Endothelial cell of umbilical vein (primary cell): ENCODE measurements at regions not wholly inside any gene's neighbourhood (a gene's known extent, or its start where the extent isn't known, plus 50 kb on each side); places are given as distances from the start of the nearest gene placed in this dataset.

Experiments
- BruUV-seq: library from RNA; stranded (reverse); fragments of 400-500 nt; replicated peaks from 2 replicates; lab custom pipeline; 2021; lab: Mats Ljungman, UMichigan
- CTCF ChIA-PET: fragments of 300-600, 350-600 bp; sonication (Branson Sonifier 250); formaldehyde crosslinking; loops from one replicate; lab custom pipeline; 2021; ENCODE audit warnings: antibody characterized with exemption, inconsistent platforms; lab: Charles Lee
- POLR2A ChIA-PET: fragments of 300-600, 350-600 bp; sonication (Branson Sonifier 250); formaldehyde crosslinking; loops from one replicate; lab custom pipeline; 2021; ENCODE audit warnings: antibody characterized with exemption, inconsistent platforms; lab: Charles Lee
- DNase-seq: peaks from one replicate; pipeline ENCODE4 v3.0.0-alpha.2; 2011; ENCODE audit warnings: low read depth, low spot score
- FAIRE-seq: peaks from 2 replicates; lab custom pipeline; 2011; peaks lifted over from hg19 to GRCh38; lab: Jason Lieb, UNC
- H2AFZ ChIP-seq: 2 replicates; pipeline ENCODE4 v1.6.0; 2012; ENCODE audit warnings: low read depth, low read length, control low read depth, inconsistent platforms
- H3K27ac ChIP-seq: 2 replicates; pipeline ENCODE4 v1.5.1; 2011; ENCODE audit warnings: low read depth, mild to moderate bottlenecking, control low read depth, low read length, moderate library complexity; ENCODE audit not compliant: insufficient read depth
- H3K27me3 ChIP-seq, 2 experiments: 2 replicates each; pipeline versions ENCODE4 v1.6.0 to v1.6.1; 2011; ENCODE audit warnings: low read length in 2 of 2, mixed read lengths in 1 of 2; ENCODE audit not compliant: control insufficient read depth in 2 of 2, insufficient read depth in 2 of 2
- H3K36me3 ChIP-seq, 2 experiments: 2 replicates in 1 of 2; 3 replicates in 1 of 2; pipeline ENCODE4 v1.5.1; 2011; ENCODE audit warnings: low read length in 2 of 2, mild to moderate bottlenecking in 1 of 2, moderate library complexity in 1 of 2; ENCODE audit not compliant: control insufficient read depth in 2 of 2, insufficient read depth in 2 of 2; ENCODE audit errors: extremely low read depth in 1 of 2
- H3K4me1 ChIP-seq: 3 replicates; pipeline ENCODE4 v1.5.1; 2011; ENCODE audit warnings: mild to moderate bottlenecking, low read length; ENCODE audit not compliant: control insufficient read depth, insufficient read depth; ENCODE audit errors: extremely low read depth
- H3K4me2 ChIP-seq: 2 replicates; pipeline ENCODE4 v1.6.1; 2011; ENCODE audit warnings: low read length, control low read depth, mixed read lengths; ENCODE audit not compliant: insufficient read depth
- H3K4me3 ChIP-seq, 3 experiments: fragments of 200-600 bp in 1 of 3; sonication (generic), shearing (Covaris generic) in 1 of 3; replicated peaks in 1 of 3; 2 replicates each; pipeline ENCODE4 v1.5.1; 2011 to 2016; ENCODE audit warnings: control low read depth in 3 of 3, low read length in 3 of 3, mild to moderate bottlenecking in 2 of 3, inconsistent platforms in 1 of 3, low read depth in 1 of 3, moderate library complexity in 1 of 3; ENCODE audit not compliant: insufficient read depth in 1 of 3
- H3K79me2 ChIP-seq: 2 replicates; pipeline ENCODE4 v1.6.0; 2012; ENCODE audit warnings: low read length, inconsistent platforms; ENCODE audit not compliant: control insufficient read depth, insufficient read depth
- H3K9ac ChIP-seq: replicated peaks from 2 replicates; pipeline ENCODE3; 2011; ENCODE audit warnings: low read length, control low read depth; ENCODE audit not compliant: insufficient read depth; ENCODE audit errors: extremely low read depth
- H3K9me1 ChIP-seq: replicated peaks from 3 replicates; pipeline ENCODE4 v1.6.0; 2011; ENCODE audit warnings: mild to moderate bottlenecking, low read length; ENCODE audit not compliant: control insufficient read depth, insufficient read depth; ENCODE audit errors: extremely low read depth
- H3K9me3 ChIP-seq: replicated peaks from 2 replicates; pipeline ENCODE4 v1.5.1; 2012; ENCODE audit warnings: low read length, inconsistent platforms; ENCODE audit not compliant: control insufficient read depth, insufficient read depth
- H4K20me1 ChIP-seq: replicated peaks from 2 replicates; pipeline ENCODE3; 2011; ENCODE audit warnings: mild to moderate bottlenecking, low read length; ENCODE audit not compliant: control insufficient read depth, insufficient read depth; ENCODE audit errors: extremely low read depth
- EZH2 ChIP-seq: IDR thresholded peaks from 2 replicates; pipeline ENCODE4 v1.6.1; 2012; ENCODE audit warnings: borderline replicate concordance, low read depth, mild to moderate bottlenecking, moderate library complexity, low read length, inconsistent platforms; ENCODE audit not compliant: severe bottlenecking
- FOS ChIP-seq: IDR thresholded peaks from 2 replicates; pipeline ENCODE4 v1.6.1; 2011; ENCODE audit warnings: mild to moderate bottlenecking, low read length, moderate library complexity, borderline replicate concordance; ENCODE audit not compliant: insufficient read depth
- GATA2 ChIP-seq: IDR thresholded peaks from 2 replicates; pipeline ENCODE4 v1.7.0; 2011; ENCODE audit warnings: low read depth, mild to moderate bottlenecking, moderate library complexity, mixed read lengths, low read length; ENCODE audit not compliant: insufficient read length, insufficient read depth
- JUN ChIP-seq: IDR thresholded peaks from 2 replicates; pipeline ENCODE4 v1.6.1; 2011; ENCODE audit warnings: borderline replicate concordance, low read depth; ENCODE audit not compliant: insufficient read length, insufficient read depth
- MYC ChIP-seq: IDR thresholded peaks from one replicate; pipeline ENCODE4 v1.6.1; 2011; ENCODE audit warnings: mild to moderate bottlenecking, low read depth, low read length
- POLR2A ChIP-seq: IDR thresholded peaks from 2 replicates; pipeline ENCODE4 v1.6.1; 2012; ENCODE audit warnings: low read depth, mild to moderate bottlenecking, control low read depth, low read length
- POLR2AphosphoS5 ChIP-seq: IDR thresholded peaks from 2 replicates; pipeline ENCODE4 v1.6.1; 2012; ENCODE audit warnings: low read depth, mild to moderate bottlenecking, control low read depth, low read length, moderate library complexity; ENCODE audit not compliant: insufficient read depth
- dilution Hi-C: fragments of 300-500 bp; cut with MboI; formaldehyde crosslinking; loops from one replicate; pipeline ENCODE4 v1.15.0; 2019; ENCODE audit warnings: low sequenced_read_pairs; ENCODE audit not compliant: extremely low pct_ligation_motif_present
- intact Hi-C: fragments of 100-400 bp; cut with micrococcal nuclease; formaldehyde crosslinking; loops from one replicate; pipeline ENCODE4 v1.10.0; 2022
- TF ChIP-seq, protein P1 (sequence below), 2 donors: IDR thresholded peaks; 1 replicate in 1 of 2; 2 replicates in 1 of 2; pipeline ENCODE4 v1.5.1; 2011; ENCODE audit warnings: low read length in 2 of 2, mild to moderate bottlenecking in 2 of 2, moderate library complexity in 2 of 2, control low read depth in 1 of 2, inconsistent platforms in 1 of 2, low read depth in 1 of 2; ENCODE audit not compliant: insufficient read depth in 1 of 2; ENCODE audit errors: extremely low read depth in 1 of 2
- TF ChIP-seq, protein P2 (sequence below): IDR thresholded peaks from 2 replicates; pipeline ENCODE4 v1.6.1; 2011; ENCODE audit not compliant: insufficient read depth, insufficient read length

DNA sequence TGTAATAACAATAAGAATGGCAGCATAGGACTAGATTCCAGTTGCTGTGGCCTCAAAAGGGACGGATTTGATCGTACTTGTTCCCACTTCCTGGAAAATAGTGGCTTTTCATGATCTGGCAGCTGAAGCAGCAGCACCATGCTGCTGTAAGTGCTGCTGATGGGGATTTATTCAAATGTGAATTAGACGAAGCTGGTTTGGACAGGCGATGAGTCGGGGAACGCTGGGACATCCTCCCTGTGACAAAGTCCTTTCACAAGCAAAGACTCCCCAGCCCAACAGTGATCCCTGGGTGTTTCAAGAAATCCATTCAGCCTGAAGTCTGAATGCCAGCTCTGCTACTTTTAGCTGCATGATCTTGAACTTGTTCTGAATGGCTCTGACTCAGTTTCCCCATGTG lies 88.6 kb upstream of the XYLT1 start:
- H3K4me2 ChIP-seq = no peak overlapping the region
- DNase-seq = no peak
- H3K9ac ChIP-seq = no peak overlapping the region
- intact Hi-C loops = no loop called here
- dilution Hi-C loops = no loop called here
- POLR2A ChIA-PET = no interaction called here
- peaks cover 2% of the 10 kb centered on the region for H3K9me3 ChIP-seq
- no peak overlapping the region for H2AFZ ChIP-seq
- no peak for FAIRE-seq
- H3K36me3 ChIP-seq = no peaks in the 10 kb centered on the region
- H4K20me1 ChIP-seq = no peaks in the 10 kb centered on the region
- CTCF ChIA-PET = no interaction called here
- no peaks in the 10 kb centered on the region for H3K9me1 ChIP-seq
- no peaks in the 10 kb centered on the region for H3K79me2 ChIP-seq
- no peak overlapping the region for H3K4me3 ChIP-seq
- TF ChIP-seq JUN = no peak
- no peak for TF ChIP-seq FOS
- TF ChIP-seq, protein P1, sequence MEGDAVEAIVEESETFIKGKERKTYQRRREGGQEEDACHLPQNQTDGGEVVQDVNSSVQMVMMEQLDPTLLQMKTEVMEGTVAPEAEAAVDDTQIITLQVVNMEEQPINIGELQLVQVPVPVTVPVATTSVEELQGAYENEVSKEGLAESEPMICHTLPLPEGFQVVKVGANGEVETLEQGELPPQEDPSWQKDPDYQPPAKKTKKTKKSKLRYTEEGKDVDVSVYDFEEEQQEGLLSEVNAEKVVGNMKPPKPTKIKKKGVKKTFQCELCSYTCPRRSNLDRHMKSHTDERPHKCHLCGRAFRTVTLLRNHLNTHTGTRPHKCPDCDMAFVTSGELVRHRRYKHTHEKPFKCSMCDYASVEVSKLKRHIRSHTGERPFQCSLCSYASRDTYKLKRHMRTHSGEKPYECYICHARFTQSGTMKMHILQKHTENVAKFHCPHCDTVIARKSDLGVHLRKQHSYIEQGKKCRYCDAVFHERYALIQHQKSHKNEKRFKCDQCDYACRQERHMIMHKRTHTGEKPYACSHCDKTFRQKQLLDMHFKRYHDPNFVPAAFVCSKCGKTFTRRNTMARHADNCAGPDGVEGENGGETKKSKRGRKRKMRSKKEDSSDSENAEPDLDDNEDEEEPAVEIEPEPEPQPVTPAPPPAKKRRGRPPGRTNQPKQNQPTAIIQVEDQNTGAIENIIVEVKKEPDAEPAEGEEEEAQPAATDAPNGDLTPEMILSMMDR (IDR thresholded peaks at IDR 0.05; ENCODE audit: extremely low read depth in 1 of 2, insufficient read depth in 1 of 2, low read depth in 1 of 2, low read length in 2 of 2) = no peak
- no peak for TF ChIP-seq GATA2
- no peak for TF ChIP-seq MYC
- TF ChIP-seq, protein P2, sequence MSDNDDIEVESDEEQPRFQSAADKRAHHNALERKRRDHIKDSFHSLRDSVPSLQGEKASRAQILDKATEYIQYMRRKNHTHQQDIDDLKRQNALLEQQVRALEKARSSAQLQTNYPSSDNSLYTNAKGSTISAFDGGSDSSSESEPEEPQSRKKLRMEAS = no peak
- TF ChIP-seq POLR2A = no peak
- TF ChIP-seq EZH2 = no peak
- no peak for TF ChIP-seq POLR2AphosphoS5
- H3K27ac ChIP-seq = no peak overlapping the region
- BruUV-seq = no TSS peak
- H3K4me1 ChIP-seq = no peaks in the 10 kb centered on the region
- no peaks in the 10 kb centered on the region for H3K27me3 ChIP-seq
